Coronary artery (tissue), 2 donors: ENCODE measurements at regions not wholly inside any gene's neighbourhood (a gene's known extent, or its start where the extent isn't known, plus 50 kb on each side); places are given as distances from the start of the nearest gene placed in this dataset.
"Not testable (repeated sequence)": the region's sequence is repeated elsewhere in the genome, so short reads cannot be mapped to it uniquely, and the experiment has no call there.

ENCODE experiments used
- DNase-seq: peaks from one replicate; pipeline ENCODE4 v3.0.0-alpha.2; 2017; ENCODE audit warnings: low spot score
- H3K27ac ChIP-seq, 2 donors: fragments of 200-600 bp; sonication (generic); one replicate each; pipeline ENCODE4 v1.5.1; 2016 to 2019
- H3K4me3 ChIP-seq: fragments of 200-600 bp; sonication (generic); 2 replicates; pipeline ENCODE4 v1.5.1; 2016; ENCODE audit warnings: mild to moderate bottlenecking, moderate library complexity
- TF ChIP-seq, protein P1 (sequence below): fragments of 200-600 bp; sonication (generic); IDR thresholded peaks from one replicate; pipeline ENCODE4 v1.5.1; 2019; ENCODE audit warnings: antibody characterized with exemption

DNA sequence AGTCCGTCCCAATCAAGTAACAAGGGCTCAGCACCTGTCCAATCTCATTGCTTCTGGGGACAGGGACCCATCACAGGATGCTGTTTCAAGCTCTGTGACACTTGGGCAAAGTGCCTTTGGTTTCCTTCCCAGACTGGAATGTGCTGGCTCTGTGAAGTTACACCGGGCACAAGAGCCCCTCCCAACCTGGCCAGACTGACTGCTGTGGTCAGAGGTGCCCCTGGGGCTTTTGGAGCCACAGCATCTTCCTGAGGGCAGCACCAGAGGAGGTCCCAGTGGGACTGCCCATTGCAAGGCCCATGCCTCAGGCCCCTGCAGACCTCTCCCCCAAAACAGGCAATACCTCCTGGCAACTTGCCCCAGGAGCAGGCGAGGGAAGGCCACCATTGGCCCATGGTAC, 155.2 kb upstream of the GRK3 start:
- TF ChIP-seq, protein P1, sequence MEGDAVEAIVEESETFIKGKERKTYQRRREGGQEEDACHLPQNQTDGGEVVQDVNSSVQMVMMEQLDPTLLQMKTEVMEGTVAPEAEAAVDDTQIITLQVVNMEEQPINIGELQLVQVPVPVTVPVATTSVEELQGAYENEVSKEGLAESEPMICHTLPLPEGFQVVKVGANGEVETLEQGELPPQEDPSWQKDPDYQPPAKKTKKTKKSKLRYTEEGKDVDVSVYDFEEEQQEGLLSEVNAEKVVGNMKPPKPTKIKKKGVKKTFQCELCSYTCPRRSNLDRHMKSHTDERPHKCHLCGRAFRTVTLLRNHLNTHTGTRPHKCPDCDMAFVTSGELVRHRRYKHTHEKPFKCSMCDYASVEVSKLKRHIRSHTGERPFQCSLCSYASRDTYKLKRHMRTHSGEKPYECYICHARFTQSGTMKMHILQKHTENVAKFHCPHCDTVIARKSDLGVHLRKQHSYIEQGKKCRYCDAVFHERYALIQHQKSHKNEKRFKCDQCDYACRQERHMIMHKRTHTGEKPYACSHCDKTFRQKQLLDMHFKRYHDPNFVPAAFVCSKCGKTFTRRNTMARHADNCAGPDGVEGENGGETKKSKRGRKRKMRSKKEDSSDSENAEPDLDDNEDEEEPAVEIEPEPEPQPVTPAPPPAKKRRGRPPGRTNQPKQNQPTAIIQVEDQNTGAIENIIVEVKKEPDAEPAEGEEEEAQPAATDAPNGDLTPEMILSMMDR: no peak
- Histone ChIP-seq H3K4me3 (no peak overlapping the region), H3K27ac (no peak overlapping the region)
- no peak for DNase-seq

DNA sequence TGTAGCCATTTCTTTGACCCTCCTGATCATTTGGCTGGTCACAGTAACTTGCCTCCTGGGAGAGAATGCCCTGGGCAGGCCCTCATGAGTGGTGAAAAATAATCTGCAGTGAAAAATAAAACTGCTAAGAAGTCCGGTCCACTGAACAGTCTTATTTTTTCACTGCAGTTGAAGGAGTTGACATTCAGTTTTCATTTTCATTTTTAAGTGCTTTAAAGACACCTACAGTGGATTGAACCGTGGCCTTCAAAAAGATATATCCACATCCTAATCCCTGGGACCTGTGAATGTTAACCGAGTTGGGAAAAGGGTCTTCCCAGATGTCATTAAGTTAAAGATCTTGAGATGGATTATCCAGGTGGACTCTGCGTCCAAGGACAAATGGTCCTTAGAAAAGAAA, 153.6 kb upstream of the GRK3 start:
- TF ChIP-seq, protein P1: no peak
- Histone ChIP-seq H3K4me3 (no peak overlapping the region), H3K27ac (no peak overlapping the region)
- no peak for DNase-seq

DNA sequence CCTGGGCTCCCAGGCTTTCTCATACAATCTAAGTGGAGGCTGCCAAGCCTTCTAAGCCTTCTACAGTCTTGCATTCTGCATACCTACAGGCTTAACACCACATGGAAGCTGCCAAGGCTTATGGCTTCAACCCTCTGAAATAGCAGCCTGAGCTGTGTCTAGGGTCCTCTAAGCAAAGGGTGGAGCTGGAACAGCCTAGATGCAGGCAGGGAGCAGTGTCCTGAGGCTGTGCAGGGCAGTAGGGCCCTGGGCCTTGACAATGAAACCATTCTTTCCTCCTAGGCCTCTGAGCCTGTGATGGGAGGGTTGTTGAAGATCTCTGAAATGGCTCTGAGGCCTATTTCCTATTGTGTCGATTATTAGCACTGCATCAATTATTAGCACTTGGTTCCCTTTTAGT, 150.9 kb upstream of the GRK3 start:
- Histone ChIP-seq H3K27ac (no peak overlapping the region), H3K4me3 (no peak overlapping the region)
- TF ChIP-seq, protein P1: no peak
- no peak for DNase-seq

DNA sequence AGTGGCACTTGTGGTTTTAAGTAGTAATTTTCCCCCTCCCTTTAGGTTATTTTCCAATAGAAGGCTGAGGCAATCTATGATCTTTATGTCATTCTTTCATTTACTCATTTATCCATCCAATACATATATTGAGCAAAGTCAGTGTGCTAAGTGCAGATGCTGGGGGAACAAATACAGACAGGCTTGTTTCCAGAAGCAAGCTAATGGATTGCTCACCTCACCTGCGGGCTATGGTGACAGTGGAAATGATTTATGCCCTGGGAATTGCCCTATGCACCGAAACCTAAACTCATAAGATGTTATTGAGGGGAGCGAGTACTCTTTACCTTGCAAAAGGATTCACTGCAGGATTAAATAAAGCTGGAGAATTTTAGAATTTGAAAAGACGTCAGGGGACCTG, 148.7 kb upstream of the GRK3 start:
- not testable (repeated sequence) for H3K27ac ChIP-seq, H3K4me3 ChIP-seq, DNase-seq

DNA sequence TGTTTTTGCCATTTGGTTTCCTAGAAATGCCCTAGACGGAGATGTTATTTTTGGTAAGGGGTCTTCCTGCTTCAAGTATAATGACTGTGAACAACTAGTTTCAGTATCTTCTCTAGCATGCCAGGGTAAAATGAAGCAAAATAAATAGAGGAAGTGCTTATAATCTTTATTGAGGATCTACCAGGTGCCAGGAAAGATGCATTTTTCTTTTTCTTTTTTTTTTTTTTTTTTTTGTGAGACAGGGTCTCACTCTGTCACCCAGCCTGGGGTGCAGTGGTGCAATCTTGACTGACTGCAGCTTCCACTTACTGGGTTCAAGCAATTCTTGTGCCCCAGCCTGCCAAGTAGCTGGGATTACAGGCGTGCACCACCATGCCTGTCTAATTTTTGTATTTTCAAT, 146.6 kb upstream of the GRK3 start:
- not testable (repeated sequence) for H3K27ac ChIP-seq, DNase-seq, H3K4me3 ChIP-seq

DNA sequence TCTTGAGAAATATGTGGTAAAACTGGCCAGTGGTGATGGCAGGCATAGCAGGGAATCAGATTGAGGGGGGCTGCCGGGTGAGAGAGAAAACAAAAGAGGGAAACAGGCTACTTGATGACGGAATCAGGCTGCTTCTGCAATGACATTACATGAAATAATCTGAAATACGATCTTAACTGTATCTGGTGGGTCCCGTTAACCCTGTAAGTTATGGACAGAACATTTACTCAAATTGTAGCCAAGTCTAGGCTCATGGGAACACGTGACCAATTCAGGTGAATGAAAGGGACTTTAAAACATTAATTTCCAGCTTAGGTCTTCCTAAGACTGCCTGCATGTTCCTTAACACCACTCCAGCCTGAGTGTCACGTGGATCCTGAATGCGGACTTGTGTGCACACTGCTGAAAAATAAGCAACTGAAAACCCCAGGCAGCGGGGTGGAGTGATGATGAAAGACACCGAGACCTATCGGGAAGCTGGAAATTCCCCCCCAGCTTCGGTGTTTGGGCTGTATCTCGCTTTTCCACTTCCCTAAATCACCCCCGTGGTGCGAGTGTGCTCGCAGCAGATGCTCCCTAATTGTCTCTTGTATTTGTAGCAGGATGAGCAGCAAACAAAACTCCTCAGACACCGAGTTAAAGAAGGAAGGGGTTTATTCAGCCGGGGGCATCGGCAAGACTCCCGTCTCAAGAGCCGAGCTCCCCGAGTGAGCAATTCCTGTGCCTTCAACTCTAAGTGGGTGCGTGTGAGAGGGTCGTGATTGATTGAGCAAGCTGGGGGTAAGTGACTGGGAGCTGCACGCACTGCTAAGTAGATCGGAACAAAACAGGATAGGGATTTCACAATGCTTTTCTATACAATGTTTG, 145.0 kb upstream of the GRK3 start:
- H3K27ac ChIP-seq: peak overlapping the region in 1 of 2 donors; percentile 23
- H3K4me3 ChIP-seq: peak overlapping the region; percentile 48
- no peak for DNase-seq
- TF ChIP-seq, protein P1: no peak

DNA sequence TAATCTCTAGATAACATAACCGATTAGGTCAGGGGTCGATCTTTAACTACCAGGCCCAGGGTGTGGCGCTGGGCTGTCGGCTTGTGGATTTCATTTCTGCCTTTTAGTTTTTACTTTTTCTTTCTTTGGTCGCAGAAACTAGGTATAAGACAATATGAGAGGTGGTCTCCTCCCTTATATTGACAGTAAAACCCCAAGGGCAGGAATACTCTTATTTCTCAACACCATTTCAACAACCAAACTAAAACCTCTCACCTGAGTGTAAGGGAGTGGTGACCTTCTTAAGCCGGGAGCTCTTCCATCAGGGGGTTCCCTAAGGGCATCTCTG, 144.4 kb upstream of the GRK3 start:
- peak overlapping the region; percentile 67 for H3K4me3 ChIP-seq
- not testable (repeated sequence) for DNase-seq, H3K27ac ChIP-seq

DNA sequence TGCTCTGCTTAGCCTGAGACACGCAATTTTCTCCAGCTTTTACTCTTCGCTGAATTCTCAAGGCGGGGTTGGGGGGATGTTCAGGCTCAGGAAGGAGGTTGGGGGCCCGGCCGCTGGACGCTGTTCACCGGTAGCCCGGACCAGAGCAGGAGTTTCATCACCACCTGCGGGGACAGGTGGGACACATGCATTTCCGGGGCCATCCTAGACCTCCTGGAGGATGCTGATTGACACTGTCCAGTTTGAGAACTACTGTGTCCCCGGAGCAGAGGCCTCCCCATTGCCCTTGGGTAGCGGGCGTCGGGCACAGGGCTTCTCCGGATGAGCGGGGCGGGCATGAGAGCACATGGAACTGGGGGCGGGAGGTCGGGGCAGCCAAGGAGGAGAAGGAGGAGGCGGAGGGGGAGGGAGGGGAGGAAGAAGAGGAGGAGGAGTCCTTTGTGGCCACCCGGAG, 144.0 kb upstream of the GRK3 start:
- TF ChIP-seq, protein P1: no peak
- DNase-seq: no peak
- H3K4me3 ChIP-seq: peak overlapping the region; percentile 67
- no peak overlapping the region for H3K27ac ChIP-seq
